Epithelial cell of esophagus (primary cell): ENCODE measurements at regions not wholly inside any gene's neighbourhood (a gene's known extent, or its start where the extent isn't known, plus 50 kb on each side); places are given as distances from the start of the nearest gene placed in this dataset.
"Not testable (repeated sequence)": the region's sequence is repeated elsewhere in the genome, so short reads cannot be mapped to it uniquely, and the experiment has no call there.

ENCODE experiments used
- DNase-seq: peaks from one replicate; pipeline ENCODE4 v3.0.0; 2010; ENCODE audit warnings: low read depth
- H3K4me3 ChIP-seq: 2 replicates; pipeline ENCODE4 v1.5.1; 2011; ENCODE audit warnings: mild to moderate bottlenecking, low read length, control low read depth
- CTCF ChIP-seq: IDR thresholded peaks from 2 replicates; pipeline ENCODE4 v1.5.1; 2011; ENCODE audit warnings: low read depth, mild to moderate bottlenecking, low read length, control low read depth, inconsistent platforms; ENCODE audit not compliant: insufficient read depth; ENCODE audit errors: missing control alignments

- DNase-seq: no peak
These were observed 214.4 kb upstream of the SLC39A10 start for GRCh38 chr2:195442458-195443175.

DNA sequence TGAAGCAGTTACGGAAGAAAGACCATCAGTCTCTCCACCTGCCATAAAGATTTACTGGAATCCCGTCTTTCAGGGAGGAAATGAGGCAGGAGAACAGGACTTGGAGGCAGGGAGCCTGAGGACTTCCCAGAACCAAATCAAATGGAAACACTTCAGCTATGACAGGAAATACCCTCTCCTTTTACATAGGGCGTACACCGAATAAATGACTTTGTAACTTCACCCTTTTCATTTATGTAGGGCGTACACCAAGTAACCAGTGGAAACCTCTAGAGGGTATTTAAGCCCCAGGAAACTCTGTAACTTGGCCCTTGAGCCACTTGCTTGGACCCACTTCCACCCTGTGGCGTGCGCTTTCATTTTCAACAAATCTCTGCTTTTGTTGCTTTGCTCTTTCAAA, 218.3 kb upstream of the SLC39A10 start:
- no peak for DNase-seq
- no peak for TF ChIP-seq CTCF
- no peak overlapping the region for H3K4me3 ChIP-seq

More at GRCh38 chr2:195442458-195443175, 214.4 kb upstream of the SLC39A10 start:
- TF ChIP-seq CTCF: no peak
- no peak overlapping the region for H3K4me3 ChIP-seq

GRCh38 chr2:195437521-195437920, 219.5 kb upstream of the SLC39A10 start:
- TF ChIP-seq CTCF: no peak
- no peak overlapping the region for H3K4me3 ChIP-seq
- no peak for DNase-seq

- H3K4me3 ChIP-seq: no peak overlapping the region
- TF ChIP-seq CTCF: no peak
- DNase-seq: peak; percentile 59
These were observed 222.7 kb upstream of the SLC39A10 start for GRCh38 chr2:195434346-195434745.

GRCh38 chr2:195433729-195434128, 223.3 kb upstream of the SLC39A10 start:
- H3K4me3 ChIP-seq, DNase-seq: not testable (repeated sequence)

GRCh38 chr2:195428673-195429072, 228.4 kb upstream of the SLC39A10 start:
- TF ChIP-seq CTCF: no peak
- no peak for DNase-seq
- no peak overlapping the region for H3K4me3 ChIP-seq

GRCh38 chr2:195425328-195425727, 231.7 kb upstream of the SLC39A10 start:
- DNase-seq: no peak
- H3K4me3 ChIP-seq: no peak overlapping the region
- TF ChIP-seq CTCF: no peak
